ENCODE measurements at regions not wholly inside any gene's neighbourhood (a gene's known extent, or its start where the extent isn't known, plus 50 kb on each side); places are given as distances from the start of the nearest gene placed in this dataset.
"Not testable (repeated sequence)": the region's sequence is repeated elsewhere in the genome, so short reads cannot be mapped to it uniquely, and the experiment has no call there.

DNA sequence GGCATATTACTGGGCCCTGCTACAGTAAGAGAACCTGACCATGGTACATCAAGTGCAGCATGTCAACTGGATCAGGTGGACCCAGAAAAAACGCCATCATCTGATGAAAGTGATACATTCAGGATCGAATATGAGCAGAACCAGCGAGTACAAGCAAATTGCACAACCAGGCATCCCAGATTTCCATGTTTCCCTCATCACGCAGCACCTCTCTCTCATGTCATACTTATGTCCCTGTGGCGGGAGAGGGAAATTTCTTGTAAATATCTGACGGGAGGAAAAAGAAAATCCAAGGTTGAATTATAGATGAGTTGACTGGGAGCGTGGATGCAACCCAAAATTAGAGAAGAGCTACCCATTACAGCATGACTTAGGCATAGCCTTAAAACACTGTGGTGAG, 608.5 kb upstream of the FAT1 start:
- DNase-seq (ENCODE audit: low read depth) = no peak

DNA sequence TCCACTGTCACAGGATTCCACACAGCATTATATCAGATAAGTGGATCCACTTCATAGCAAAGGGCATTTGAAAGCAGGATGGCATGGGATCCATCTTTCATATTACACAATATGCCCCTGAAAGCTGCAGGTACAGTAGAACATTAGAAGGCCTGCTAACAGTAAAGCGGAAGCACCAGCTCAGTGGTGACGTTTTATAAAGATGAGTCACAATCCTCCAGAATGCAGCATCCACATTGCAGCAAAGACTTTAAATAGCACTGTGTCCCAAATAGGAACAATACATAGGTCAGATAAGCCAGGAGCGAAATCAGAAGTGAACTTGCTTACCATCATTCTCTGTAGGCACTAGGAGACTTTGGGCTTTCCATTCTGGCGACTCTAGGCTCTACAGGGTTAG, 609.5 kb upstream of the FAT1 start:
- no peak for DNase-seq (ENCODE audit: low read depth)

DNA sequence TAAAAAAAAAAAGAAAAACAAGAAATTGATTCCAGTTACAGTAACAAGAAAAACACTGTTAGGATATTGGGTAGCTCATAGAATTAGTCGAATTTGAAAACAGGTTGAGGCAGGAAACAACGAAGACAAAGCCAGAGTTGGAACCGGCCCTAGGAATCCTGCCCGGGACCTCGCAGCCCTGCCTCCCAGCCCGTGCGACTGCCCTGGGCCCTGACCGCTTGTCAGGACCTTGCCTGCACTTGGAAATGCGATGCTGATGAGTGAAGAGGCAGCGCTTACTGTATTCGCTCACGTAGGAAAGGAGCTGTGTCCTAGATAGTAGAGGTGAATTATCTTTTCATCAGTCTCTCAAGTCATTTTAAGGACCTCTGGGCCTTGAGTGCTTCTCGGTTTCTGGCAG, 611.7 kb upstream of the FAT1 start:
- no peak for DNase-seq (ENCODE audit: low read depth)

DNA sequence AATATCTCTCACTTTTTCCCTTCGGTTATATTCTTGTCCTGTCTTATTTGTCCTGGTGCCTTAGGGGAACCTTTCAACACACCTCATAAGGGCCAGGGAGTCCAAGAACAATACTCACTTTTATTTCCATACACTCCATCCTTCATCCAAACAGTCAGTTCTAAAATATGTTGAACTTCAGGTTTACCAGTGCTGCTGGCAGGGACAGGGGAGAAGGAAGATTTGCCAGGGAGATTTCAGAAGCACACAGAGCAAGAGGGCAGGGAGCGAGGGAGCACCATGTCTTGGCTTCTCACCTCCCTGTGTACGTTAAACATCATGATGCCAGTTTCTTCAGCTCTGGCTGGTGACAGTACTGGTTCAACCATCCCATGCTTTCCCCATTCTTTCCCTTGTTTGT, 631.1 kb upstream of the FAT1 start:
- DNase-seq (ENCODE audit: low read depth) = no peak

DNA sequence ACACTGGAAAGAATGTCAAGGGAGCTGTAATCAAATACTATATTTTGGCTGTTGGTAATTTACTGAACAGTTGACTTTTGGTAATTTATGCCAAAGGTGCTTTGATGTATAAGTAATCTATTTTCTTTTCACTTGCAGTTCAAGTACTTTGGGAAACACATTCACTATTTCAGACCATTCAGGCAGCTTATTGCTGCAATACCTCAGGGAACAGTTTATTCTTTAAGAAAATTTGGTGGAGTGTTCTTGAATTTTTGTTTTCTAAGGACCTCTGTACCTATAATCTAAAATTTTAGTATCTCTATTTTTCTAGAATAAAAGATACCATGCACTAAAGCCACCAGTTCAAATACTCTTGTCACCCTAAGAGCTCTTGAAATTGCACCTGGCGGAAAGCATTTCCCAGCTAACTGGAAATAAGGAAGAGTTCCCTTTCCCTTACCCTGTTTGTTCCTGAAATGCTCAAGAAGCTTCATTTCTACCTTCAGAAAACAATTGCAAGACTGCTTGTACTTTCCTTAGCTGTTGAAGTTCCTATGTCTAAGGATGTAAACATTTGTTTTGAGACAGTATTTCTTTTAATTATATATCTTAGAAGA, 633.5 kb upstream of the FAT1 start:
- DNase-seq (ENCODE audit: low read depth) = no peak

DNA sequence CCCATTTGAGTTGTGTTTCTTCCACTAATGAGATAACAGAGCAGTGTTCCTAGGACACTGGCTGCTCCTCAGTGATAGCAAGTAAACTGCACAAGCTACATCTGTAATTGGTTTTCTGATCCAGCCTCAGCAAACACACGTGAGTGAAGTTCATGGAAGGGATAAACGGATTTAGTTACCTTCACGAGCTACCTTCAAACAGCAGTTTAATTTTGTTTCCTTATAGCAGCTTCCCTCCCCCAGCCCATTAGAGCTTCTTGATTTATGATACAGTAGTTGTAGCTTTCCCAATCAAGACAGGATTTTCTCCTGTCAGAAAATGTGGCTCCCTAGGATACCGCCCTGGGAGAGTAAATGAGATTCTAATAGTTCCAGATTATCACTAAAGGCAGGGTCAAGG, 634.2 kb upstream of the FAT1 start:
- DNase-seq (ENCODE audit: low read depth) = no peak

DNA sequence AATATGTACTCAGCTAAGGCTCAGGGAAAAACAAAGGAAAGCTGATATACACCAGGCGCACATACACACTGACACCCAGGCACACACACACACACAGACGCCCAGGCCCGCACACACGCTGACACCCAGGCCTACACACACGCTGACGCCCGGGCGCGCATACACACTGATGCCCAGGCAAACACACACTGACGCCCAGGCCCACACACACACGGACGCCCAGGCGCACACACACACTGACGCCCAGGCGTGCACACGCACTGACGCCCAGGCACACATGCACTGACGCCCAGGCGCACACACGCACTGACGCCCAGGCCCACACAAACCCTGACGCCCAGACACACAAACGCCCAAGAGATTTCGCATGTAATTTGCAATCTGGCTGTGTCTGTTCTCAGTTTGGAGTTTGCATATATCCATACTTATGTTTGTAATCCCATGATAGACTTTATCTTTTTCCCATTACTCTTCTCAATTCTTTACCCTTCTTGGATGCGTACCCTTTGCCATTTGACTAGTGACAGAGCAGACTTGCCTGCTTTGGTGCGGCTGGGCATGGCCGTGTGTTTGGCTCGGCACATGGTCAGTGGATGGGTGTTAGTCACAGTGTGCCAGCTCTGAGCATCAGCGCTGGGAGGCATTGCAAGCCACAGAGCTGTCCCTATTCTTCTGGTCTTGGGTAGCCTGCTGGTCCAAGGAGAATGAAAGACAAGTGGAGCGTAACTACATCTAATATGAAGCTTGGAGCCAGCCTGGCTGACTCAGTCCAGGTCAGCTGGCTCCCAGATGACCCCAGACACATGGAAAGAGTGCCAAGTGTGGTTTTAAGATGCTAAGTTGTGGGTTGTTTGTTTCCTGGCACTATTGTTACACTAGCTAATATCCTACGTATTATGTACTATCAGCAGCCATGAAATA, 632.4 kb upstream of the ZFP42 start:
- DNase-seq (ENCODE audit: low read depth) = no peak

DNA sequence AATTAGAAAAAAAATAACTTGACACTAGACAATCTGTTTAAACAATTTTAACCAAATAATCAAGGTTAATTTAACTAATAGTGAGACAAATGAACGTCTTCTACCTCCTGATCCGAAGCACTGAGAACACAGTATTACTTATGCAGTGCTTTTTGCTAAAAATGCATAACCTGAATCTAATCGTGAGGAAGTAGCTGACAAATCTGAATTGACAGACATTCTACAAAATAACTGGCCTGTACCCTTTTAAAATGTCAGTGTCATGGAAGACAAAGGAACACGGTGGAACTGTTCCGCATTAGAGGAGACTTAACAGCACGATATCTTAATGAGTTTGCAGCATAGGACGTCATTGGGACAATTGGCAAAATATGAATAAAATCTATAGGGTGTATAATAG, 631.2 kb upstream of the ZFP42 start:
- no peak for DNase-seq (ENCODE audit: low read depth)

DNA sequence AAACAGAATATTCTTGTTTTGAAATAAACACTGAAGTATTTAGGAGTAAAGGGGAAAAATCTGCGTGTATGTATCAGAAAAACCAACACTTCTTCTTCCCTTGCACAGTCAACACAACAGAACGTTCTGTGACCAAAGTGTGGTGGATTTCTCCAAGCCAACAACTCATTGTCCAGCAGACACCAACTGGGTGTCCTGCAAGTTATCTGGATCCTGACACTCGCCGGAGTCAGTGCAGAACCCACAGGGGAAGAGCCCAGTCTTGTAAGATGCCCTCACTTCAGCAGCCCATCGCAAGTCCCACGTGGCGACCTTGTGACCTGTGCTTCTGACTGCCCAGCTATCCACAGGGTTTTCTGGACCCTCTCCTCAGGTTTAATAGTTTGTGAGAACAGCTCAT, 630.7 kb upstream of the ZFP42 start:
- no peak for DNase-seq (ENCODE audit: low read depth)

DNA sequence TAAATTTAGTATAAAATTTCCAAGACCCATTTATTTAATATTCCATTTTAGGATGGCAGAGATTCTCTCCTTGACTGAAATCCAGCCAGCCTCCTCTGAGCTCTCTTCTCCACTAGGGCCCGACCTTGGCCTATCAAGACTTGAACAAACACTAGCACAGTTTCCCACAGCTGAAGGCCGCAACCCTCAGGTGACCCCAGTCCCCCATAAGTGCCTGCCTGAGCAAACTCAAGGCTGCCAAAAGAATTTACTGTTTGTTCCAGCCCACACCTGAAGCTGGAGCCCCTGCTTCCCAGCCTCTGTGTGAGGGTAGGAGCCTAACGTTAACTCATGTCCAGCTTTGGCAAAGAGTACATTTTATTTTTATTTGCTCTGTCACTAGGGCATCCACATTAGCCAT, 629.0 kb upstream of the ZFP42 start:
- no peak for DNase-seq (ENCODE audit: low read depth)

DNA sequence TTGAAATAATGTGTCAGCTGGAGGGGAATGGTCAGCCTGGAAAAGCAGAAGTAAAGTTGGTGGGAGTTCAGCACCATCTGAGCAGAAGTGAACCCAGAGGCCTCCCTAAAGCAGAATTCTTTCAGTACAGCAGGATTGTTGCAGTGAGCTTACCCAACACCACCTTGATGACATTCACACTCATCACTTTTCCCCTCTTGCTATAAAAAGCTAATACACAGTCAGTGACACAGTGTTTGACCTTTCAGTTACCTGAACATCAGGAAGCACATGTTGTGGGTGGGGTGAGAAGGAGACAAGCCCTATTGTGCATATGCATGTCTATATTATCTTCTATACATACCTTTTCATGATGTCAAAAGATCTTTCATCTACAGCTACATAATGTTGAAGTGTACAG, 624.7 kb upstream of the ZFP42 start:
- DNase-seq (ENCODE audit: low read depth) = no peak

DNA sequence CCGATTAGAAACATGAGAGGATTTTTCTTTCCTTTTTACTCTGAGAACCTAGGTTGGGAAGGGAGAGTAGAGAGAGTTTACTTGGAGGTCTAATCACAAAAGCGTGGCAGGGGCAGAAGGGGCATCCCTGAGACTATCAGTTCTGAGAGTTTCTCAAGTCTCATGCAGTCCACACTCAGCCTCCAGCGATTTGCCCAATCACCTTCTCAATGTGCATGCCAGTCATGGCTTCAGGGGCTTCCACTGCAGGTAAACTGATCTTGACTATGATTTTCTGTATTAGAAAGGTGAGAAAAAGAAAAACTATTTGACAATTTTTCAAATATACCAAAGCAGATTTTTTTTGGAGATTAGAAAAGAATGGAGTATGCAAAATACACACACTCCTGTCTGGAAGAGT, 617.1 kb upstream of the ZFP42 start:
- no peak for DNase-seq (ENCODE audit: low read depth)

DNA sequence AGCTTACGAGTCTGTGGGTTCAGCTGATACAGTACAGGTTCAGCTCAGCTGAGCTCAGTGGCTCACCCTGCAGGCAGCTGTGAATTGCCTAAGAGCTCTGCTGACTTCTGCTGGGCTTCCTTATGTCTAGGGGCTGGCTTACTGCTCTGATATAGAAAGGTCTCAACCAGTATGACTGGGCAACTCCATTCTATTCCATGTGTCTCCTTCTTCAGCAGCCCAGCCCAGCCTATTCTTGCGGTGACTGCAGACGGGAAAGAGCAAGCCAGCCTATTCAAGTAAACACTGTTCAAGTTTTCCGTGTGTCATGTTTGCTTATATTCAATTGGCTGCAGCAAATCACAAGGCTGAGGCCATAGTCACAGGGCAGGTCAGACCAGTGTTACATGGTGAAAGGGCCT, 615.4 kb upstream of the ZFP42 start:
- no peak for DNase-seq (ENCODE audit: low read depth)

DNA sequence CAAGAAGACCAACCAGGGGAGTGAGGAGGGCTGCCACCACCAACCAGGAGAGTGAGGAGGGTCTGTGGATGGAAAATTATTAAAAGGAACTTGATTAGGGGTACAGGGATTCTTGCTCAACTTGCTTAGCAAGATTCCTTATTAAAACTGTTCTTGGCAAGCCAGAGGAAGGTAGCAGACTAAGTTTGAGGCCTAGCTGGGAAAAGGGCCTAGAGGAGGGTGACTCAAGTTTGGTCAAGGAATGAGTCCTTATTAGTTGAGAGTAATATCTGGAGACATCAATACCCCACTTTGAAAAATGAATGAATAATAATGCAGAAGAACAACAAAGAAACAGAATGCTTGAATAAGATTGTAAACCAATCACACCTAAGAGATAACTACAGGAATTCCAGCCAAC, 612.4 kb upstream of the ZFP42 start:
- no peak for DNase-seq (ENCODE audit: low read depth)

DNA sequence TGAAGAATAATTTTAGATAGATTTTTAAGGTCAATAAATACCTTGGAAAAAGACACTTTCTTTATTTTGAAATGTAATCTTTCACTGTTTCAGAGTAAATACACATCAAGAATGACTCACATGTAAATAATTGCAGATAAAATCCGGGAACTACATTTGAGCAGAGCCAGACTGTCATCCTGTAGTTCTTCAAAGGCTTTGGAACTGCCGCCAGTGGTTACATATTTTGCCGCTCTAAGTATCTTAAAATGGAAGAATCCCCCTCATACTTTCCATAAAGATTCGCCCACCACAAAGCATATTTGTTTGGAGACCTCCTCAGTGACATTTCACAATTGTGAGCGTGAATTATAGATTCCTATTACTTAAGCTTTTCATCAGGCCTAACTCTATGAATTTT, 607.8 kb upstream of the ZFP42 start:
- no peak for DNase-seq (ENCODE audit: low read depth)

DNA sequence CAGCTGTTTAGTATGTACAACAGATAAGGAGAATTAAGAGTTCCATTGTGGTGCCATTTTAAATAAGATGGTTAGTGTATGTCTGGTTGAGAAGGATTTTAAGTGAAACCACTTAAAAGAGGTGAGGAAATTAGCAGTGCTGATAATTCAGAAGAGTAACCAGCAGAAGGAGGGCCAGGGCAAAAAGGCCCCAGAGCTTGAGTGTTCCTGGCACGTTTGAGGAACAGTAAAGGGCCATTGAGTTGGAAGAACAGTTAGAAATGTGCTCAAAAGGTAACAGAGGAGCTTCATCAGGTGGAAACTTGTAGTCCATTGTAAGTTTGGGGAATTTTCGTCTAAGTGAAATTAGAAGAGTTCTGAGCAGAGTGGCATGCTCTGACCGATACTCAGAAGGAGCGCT, 606.2 kb upstream of the ZFP42 start:
- DNase-seq (ENCODE audit: low read depth) = no peak

DNA sequence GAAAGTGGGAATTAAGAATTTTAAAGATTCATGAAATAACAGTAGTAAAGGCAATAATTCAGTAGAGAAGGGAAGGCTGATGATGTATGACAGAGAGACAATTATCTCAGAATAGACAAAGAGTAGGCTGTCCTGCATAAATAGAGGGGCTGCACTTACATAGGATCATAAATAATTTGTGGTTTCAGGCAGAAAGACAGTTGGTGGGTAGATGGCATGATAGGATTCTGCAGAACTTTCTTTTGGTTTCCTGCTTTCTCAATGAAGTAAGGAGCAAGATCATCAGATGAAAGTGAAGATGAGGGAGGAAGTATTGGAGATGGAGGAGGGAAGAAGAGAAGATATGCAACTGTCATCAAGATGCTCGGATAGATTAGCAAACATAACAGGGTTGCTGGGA, 604.9 kb upstream of the ZFP42 start:
- no peak for DNase-seq (ENCODE audit: low read depth)

DNA sequence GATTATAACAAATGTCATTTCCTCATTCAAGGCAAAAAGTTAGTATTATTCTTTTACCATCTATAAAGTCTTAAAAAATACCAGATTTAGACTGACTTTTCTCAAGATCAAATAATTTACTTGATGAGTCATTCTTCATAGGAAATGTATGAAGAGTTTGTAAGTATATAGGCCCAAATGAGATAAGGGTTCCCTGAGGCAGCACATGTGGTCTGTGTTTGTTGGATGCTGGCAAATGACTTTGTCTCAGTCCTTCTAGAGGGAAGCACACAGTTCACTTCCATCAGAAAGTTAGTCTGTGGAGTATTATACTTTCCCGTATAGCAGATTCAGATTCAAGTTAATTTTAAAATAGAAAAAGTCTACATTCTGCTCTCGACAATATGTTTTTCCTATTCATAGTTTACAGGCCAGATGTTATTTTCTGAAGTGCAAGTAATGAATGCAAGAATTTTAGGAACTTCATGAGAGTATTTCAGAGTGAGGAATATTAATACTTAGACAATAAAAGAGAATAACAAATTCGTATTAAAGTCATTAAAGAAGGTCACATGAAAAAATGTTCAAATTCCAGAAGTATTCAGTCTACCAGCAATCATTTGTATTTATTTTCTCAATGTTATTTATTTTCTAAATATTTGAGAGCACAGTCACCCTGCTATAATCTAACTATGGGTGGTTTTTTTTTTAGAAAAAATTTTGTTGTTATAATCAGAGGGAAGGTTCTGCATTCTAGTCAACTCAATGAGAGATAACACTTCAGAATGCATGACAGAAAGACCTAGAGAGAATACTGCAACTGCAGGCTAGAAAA, 601.8 kb upstream of the ZFP42 start:
- no peak for DNase-seq (ENCODE audit: low read depth)

DNA sequence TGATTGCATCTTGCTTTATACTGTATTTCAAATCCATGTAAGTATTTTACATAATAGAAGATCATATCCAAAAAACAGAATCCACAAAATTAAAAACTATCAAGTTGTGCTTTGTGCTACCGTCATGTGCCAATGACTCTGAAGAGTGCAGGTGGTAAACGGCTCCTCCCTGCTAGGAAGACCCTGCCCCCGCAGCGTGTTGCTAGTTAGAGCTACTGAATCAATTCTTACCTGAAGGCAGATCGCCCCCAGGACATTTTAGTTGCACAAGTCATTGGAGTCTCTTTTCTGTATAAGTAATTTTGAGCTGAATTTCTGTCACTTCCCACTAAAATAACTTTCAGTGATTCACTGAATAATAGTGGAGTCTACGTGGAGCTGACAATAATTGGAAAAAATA, 599.5 kb upstream of the ZFP42 start:
- DNase-seq (ENCODE audit: low read depth) = no peak

DNA sequence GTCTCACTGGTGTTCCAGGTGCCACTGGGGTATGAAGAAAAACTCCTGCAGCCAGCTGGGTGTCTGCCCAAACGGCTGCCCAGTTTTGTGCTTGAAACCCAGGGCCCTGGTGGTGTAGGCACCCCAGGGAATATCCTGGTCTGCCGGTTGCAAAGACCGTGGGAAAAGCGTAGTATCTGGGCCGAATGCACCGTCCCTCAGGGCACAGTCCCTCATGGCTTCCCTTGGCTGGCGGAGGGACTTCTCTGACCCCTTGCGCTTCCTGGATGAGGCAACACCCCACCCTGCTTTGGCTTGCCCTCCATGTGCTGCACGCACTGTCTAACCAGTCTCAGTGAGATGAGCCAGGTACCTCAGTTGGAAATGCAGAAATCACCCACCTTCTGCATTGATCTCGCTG, 587.1 kb upstream of the ZFP42 start:
- not testable (repeated sequence) for DNase-seq (ENCODE audit: low read depth)

DNA sequence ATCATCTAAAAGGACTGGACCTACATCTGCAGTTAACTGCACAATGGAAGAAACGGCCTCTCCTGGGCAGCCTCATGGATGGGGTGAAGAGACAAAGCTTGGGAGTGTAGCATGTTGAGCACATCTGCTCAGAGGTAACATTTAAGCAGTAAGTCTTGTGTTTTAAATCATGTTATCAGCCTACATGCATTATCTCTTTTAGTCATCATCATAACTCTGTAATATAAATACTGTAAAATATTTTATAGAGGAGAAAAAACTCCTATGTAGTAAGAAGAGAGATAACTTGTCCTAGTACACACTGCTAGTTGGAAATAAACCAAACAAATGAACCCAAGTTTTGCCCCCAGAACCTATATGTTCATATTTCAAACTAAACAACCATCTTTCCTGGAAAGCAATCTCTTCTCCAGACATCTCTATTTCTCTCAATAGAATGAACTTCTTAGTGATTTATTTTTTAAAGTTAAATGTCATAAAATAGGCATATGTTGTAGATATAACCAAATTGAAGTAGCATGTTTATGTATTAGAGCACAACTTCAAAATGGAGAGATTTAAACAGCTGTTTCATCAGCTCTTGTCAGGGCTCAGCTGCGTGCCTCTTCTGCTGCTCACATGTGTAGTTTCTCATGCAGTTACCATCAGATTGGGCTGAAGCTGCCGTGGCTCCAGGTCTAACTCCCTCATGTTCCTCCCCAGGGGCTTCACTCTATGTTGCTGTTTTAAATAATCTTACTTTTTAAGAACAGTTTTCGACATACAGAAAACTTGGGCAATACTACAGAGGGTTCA, 581.8 kb upstream of the ZFP42 start:
- no peak for DNase-seq (ENCODE audit: low read depth)

DNA sequence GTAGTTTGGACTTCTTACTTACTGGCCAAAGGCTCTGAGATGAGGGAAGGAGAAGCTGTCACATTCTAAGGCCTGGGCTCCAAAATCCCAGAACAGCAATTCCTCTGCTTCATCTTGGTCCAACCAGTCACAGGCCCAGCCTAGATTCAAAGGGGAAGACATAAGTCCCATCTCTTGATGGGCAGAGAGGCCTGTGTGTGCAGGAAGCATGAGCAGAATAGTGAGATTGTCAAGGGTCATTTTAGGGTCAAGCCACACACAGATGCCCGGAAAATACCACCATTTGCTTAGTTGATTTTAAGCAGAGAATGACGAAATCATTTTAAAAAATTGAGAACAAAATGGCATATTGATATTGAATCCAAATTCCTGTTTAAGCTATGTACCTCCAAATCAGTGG, 580.9 kb upstream of the ZFP42 start:
- DNase-seq (ENCODE audit: low read depth) = no peak
